IPS DF 4.7 (cell line): ENCODE measurements at regions not wholly inside any gene's neighbourhood (a gene's known extent, or its start where the extent isn't known, plus 50 kb on each side); places are given as distances from the start of the nearest gene placed in this dataset.

Experiments used
- DNase-seq: peaks from one replicate; pipeline ENCODE4 v3.0.0-alpha.2; 2013; ENCODE audit warnings: low spot score; ENCODE audit errors: extremely low read depth

- DNase-seq, result no peak
Observed at GRCh38 chr12:105980533-105980932, 158.2 kb downstream of the NUAK1 start.

DNA sequence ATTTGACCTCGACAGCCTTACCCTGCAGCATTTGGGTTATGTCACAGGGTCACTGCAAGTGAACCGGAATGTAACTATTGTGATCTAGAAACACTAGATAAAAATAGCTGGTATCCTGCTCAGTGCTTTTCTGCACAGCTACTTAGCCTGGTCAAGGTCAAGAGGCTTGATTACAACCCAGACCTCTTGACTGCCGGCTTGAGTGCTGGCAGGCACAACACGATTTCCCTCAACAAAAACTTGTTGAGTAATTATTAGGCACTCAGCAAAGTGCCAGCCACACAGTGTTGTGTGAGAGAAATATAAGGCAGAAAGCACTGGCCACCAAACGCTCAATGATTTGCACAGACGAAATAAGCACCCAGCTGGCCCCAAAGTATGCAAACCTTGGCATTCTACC, 156.7 kb downstream of the NUAK1 start:
- DNase-seq, result no peak

GRCh38 chr12:105983622-105984320, 155.0 kb downstream of the NUAK1 start:
- no peak for DNase-seq

- no peak for DNase-seq
Observed at GRCh38 chr12:105985383-105985782, 153.4 kb downstream of the NUAK1 start.

GRCh38 chr12:105986779-105987684, 151.7 kb downstream of the NUAK1 start:
- DNase-seq, result no peak

GRCh38 chr12:105987685-105988035, 151.1 kb downstream of the NUAK1 start:
- DNase-seq, result no peak

GRCh38 chr12:105992849-105993740, 145.7 kb downstream of the NUAK1 start:
- no peak for DNase-seq

DNA sequence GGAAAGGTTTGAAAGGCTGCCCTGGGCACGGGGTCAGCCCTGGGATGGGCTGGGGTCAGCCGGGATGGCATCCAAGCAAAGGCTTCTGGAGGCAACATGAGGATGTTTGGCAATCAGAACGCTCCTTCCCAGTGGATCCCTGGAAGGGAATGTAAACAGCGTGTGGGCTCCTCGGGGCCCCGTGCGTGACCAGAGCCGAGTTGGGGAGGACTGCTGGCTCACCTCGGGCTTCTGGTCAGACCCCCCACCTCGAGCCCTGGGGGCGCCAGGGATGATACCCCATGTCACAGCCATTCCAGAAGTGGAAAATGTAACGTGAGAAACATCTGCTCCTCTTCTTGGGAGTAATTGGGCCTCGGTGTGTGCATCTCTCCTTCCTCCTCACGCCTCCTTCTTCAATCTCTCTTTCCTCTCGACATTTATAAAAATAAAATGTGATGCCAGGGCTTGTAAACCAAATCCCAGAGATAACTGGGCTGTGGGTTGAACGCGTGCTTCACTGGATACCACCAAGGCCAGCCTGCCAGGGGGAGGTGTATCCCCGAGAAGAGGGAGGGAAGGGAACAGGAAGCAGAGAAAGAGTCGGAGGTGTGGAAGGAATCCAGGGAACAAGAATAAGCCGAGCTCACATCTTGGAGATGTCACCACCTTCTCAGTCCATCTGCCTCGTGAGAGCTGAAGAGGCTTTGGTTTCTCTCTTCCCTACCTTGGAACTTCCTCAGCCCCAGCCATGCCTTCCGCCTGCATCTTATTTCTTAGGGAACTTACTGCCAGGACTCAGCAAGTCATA, 144.8 kb downstream of the NUAK1 start:
- no peak for DNase-seq

- no peak for DNase-seq
Observed at GRCh38 chr12:105995961-105996431, 142.8 kb downstream of the NUAK1 start.

DNA sequence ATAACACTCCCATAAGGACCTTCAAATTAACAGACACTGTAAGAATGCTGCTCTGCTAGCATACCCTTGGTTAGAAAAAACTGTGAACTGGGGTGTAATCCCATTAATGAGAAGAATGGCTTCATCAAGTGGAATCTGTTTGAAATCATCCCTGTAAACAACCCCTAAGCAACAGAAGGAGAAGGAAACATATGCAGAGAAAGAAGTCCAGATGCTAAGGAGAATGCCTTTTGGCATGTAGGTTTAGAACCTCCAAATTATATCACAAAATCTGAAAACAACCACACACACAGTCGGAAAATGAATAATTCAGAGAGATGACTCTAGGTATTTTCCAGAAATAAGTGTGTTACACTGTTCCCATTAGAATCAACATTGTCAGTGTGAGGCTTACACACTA, 140.2 kb downstream of the NUAK1 start:
- DNase-seq, result no peak

DNA sequence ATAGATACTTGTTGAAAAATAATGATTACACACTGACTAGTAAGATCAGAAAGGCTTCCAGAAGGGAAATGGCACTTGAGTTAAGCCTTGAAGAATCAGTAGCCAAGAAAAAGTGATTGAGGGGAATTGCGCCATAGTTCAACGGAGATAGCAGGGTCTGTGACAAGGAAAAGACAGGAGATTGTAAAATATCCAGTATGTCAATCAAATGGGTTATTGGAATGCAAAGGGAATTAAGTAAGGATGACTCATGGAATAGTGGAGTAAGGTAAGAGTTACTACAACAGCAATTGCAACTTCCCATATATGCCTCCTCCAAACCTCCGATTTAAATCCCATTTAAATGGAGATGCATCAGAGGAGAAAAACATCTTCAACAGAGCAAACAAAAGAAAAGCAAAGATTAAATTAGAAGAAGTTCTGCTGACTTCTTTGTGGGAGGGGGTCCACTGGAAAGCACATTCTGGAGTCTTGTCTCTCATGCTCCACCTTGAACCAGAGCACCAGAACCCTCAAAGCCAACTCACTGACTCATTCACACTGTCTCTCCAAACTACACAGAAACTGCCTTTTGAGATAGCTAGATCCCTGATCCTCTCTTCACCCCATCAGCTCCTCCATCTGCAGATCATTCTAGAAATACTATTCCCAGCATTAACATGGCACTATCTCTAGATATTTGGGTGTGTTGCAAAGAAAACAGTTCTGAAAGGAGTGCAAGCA, 138.2 kb downstream of the NUAK1 start:
- DNase-seq, result no peak

DNA sequence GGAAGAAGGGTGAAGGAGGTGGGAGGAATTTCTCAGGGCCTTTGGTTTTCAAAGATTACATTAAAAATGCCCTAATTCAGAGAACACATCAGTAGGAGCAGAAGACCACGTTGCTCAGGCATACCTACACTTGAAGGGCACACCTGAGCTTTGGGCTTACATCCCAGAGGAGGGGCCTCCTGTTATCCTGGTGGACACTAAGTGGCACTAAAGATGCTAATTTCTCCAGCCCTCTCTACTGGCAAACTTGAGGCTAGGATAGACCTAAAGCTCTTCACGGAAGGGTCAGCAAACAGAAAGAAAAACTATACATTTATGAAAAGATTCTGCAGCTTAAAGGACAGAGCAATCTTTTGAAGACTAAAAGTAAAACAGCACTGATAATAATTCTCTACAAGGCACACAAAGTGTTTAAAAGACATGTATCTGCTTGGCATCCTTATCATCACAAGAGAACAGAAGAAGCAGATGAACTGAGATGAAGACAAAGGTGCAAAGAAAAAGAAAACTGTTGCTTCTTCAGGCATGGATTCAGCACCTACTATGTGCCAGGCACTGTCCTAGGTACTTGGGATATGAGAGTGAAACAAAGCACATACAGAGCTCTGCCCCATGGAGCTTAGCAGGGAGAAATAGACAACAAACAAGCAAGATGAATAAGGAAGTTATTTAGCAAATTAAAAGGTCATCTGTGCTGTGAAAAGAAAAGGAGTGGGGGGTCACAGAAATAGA, 137.5 kb downstream of the NUAK1 start:
- no peak for DNase-seq

DNA sequence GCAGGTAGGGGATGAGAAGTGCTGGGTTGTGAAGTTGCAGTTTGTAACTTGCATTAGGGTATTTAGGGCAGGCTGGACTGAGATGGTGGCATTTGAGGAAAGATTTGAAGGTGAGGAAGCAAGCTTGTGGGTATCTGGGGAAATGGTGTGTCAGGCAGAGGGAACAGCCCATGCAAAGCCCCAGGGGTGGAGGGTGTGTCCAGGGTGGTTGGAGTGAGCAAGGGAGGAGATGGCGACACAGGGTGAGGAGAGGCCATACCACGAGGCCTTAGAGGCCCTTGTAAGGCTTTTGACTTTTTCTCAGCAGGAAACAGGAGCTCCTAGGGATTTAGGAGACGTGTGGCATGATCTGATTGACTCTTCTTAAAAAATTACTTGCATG, 136.9 kb downstream of the NUAK1 start:
- DNase-seq, result no peak

GRCh38 chr12:106003297-106003696, 135.5 kb downstream of the NUAK1 start:
- no peak for DNase-seq

DNA sequence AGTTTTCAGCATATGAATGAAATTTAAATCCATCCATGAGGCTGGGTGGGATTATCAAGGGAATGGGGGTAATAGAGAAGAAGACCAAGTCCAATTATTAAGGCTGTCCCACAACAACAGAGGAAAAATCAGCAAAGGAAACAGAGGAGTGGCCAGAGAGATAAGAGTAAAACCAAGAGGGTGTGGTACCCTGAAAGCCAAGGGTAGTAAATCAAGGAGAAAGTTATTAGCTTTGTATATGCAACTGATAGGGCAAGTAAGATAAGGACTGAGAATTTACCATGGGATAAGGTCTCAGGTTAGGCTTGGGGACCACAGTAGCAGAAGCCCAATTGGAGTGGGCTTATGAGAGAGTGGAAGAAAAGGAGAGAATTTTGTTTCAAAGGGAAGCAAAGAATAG, 134.5 kb downstream of the NUAK1 start:
- no peak for DNase-seq

DNA sequence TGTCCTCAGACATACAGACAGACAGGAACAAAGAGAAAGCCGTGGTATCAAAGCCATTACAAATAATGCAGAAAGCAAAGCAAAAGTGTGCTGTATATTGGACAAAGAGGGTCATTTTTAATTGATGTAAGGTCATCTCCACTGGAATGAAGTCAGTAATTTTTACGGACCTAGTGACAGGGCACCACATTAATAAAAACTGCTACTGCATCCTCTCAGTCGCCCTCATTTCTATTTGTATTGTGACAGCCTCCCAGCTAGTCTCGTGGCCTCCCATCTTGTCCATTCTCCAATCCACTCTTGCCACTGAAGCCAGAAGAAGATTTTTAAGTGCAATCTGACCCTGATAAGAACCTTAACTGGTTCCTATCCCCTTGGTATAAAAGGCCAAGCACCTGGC, 132.4 kb downstream of the NUAK1 start:
- no peak for DNase-seq

DNA sequence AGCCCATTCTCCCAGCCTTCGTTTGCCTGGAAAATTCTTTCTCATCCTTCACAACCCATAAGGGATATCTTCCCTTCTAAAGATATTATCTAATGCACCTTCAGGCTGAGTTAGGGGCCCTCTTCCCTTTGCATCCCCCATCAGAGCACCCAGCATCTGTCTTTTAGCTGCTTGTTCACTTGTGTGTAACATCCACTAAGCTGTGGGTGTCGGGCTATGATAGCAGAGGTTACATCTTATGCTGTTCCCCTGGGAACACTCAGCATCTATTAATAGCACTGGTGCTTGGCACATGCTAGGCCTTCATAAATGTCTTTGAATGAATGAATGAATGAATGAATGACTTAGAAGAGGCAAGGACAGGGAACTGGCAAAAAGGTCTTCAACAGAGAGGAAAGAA, 131.8 kb downstream of the NUAK1 start:
- DNase-seq, result no peak

GRCh38 chr12:106010741-106011140, 128.0 kb downstream of the NUAK1 start:
- no peak for DNase-seq
